GM18873 (cell line): ENCODE measurements at regions not wholly inside any gene's neighbourhood (a gene's known extent, or its start where the extent isn't known, plus 50 kb on each side); places are given as distances from the start of the nearest gene placed in this dataset.

Source experiments
- ATAC-seq: cut with Tn5 transposase; IDR thresholded peaks from one replicate; pipeline ENCODE4 v1.9.1; 2021; ENCODE audit warnings: mild to moderate bottlenecking, moderate library complexity, moderate number of reproducible peaks; ENCODE audit not compliant: unreplicated experiment, low FRiP score

GRCh38 chr7:22962775-22963350 is 51.1 kb downstream of the HYCC1 start:
- no peak for ATAC-seq

- ATAC-seq = no peak
These were observed 55.2 kb downstream of the HYCC1 start for GRCh38 chr7:22958742-22959141.

- no peak for ATAC-seq
These were observed 59.7 kb downstream of the HYCC1 start for GRCh38 chr7:22954251-22954650.

GRCh38 chr7:22952306-22953015 is 61.5 kb downstream of the HYCC1 start:
- no peak for ATAC-seq

GRCh38 chr7:22949944-22950343 is 64.0 kb downstream of the HYCC1 start:
- ATAC-seq = no peak

- no peak for ATAC-seq
These were observed 64.7 kb downstream of the HYCC1 start for GRCh38 chr7:22949221-22949620.

GRCh38 chr7:22948770-22949169 is 65.2 kb downstream of the HYCC1 start:
- no peak for ATAC-seq

GRCh38 chr7:22945584-22945983 is 68.3 kb downstream of the HYCC1 start:
- ATAC-seq = no peak

GRCh38 chr7:22944510-22944909 is 69.4 kb downstream of the HYCC1 start:
- no peak for ATAC-seq

- ATAC-seq = no peak
These were observed 69.9 kb downstream of the HYCC1 start for GRCh38 chr7:22944022-22944421.

GRCh38 chr7:22942191-22942590 is 71.7 kb downstream of the HYCC1 start:
- ATAC-seq = no peak

GRCh38 chr7:22939842-22940241 is 74.1 kb downstream of the HYCC1 start:
- ATAC-seq = no peak

GRCh38 chr7:22937946-22938345 is 76.0 kb downstream of the HYCC1 start:
- no peak for ATAC-seq

- no peak for ATAC-seq
These were observed 77.7 kb downstream of the HYCC1 start for GRCh38 chr7:22936246-22936645.

- no peak for ATAC-seq
These were observed 78.7 kb downstream of the HYCC1 start for GRCh38 chr7:22935269-22935668.

- no peak for ATAC-seq
These were observed 79.4 kb downstream of the HYCC1 start for GRCh38 chr7:22934473-22935065.

GRCh38 chr7:22934023-22934422 is 79.9 kb downstream of the HYCC1 start:
- no peak for ATAC-seq

GRCh38 chr7:22932896-22933295 is 81.0 kb downstream of the HYCC1 start:
- no peak for ATAC-seq

- no peak for ATAC-seq
These were observed 82.9 kb downstream of the HYCC1 start for GRCh38 chr7:22931011-22931410.

- ATAC-seq = no peak
These were observed 91.6 kb downstream of the HYCC1 start for GRCh38 chr7:22922307-22922706.

- no peak for ATAC-seq
These were observed 92.4 kb downstream of the HYCC1 start for GRCh38 chr7:22921386-22922086.
